NT2/D1 (cell line): ENCODE measurements at regions not wholly inside any gene's neighbourhood (a gene's known extent, or its start where the extent isn't known, plus 50 kb on each side); places are given as distances from the start of the nearest gene placed in this dataset.
"Not testable (repeated sequence)": the region's sequence is repeated elsewhere in the genome, so short reads cannot be mapped to it uniquely, and the experiment has no call there.

Source experiments
- DNase-seq: peaks from one replicate; pipeline ENCODE4 v3.0.0-alpha.2; 2011; ENCODE audit warnings: low read depth, low spot score
- H3K27me3 ChIP-seq: 2 replicates; pipeline ENCODE4 v1.6.0; 2011; ENCODE audit warnings: mild to moderate bottlenecking; ENCODE audit not compliant: insufficient read length, insufficient read depth
- H3K36me3 ChIP-seq: 2 replicates; pipeline ENCODE4 v1.6.1; 2011; ENCODE audit warnings: mild to moderate bottlenecking, low read length, mixed read lengths; ENCODE audit not compliant: insufficient read depth, insufficient read length
- H3K4me1 ChIP-seq: 2 replicates; pipeline ENCODE4 v1.5.1; 2011; ENCODE audit not compliant: insufficient read depth, insufficient read length
- H3K4me3 ChIP-seq: 2 replicates; pipeline ENCODE4 v1.5.1; 2011; ENCODE audit warnings: low read depth; ENCODE audit not compliant: insufficient read length
- H3K9ac ChIP-seq: 2 replicates; pipeline ENCODE4 v1.6.0; 2011; ENCODE audit warnings: low read depth; ENCODE audit not compliant: insufficient read length
- H3K9me3 ChIP-seq: 2 replicates; pipeline ENCODE4 v1.5.1; 2011; ENCODE audit warnings: mild to moderate bottlenecking, low read length; ENCODE audit not compliant: insufficient read depth
- SUZ12 ChIP-seq: IDR thresholded peaks from 2 replicates; pipeline ENCODE4 v1.6.1; 2011; ENCODE audit not compliant: insufficient read length, insufficient read depth; ENCODE audit errors: extremely low read depth
- YY1 ChIP-seq: IDR thresholded peaks from 2 replicates; pipeline ENCODE4 v1.6.1; 2011; ENCODE audit not compliant: insufficient read length, insufficient read depth
- ZNF274 ChIP-seq: IDR thresholded peaks from 2 replicates; pipeline ENCODE4 v1.6.1; 2011; ENCODE audit warnings: mild to moderate bottlenecking, low read depth, low read length

DNA sequence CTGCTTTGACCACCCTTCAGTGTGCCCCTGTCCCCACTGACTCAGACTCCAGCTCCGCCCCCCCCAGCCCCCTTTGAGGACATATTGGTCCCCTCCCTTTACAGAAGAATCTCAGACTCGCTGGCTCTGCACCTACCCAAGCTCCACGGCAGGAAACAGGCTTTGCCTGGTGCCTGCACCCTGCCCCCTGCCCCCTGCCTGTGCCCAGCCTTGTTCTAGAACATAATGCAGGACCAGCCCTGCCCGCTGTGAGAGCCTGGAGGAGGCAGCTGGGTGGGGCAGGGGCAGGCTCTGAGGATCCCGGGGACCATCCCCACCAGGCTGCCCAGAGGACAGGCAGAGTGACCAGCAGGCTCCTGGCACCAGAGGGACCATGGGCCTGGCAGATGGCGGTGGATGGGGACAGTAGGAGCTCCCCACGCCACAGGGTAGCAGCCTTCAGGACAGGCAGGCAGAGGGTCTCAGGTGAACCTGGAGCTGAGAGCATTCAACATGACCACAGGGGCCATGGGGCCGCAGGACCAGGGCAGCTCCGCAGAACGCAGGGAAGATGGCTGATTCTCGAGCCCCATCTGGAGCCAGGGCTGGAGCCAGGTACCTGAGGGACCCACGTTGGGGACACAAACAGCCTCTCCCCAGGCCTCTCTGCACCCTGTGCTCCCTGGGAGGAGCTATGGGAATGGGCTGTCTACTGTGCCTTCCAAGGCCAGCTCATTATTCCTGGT, 165.0 kb upstream of the FOXD4L5 start:
- H3K27me3 ChIP-seq, H3K4me1 ChIP-seq, H3K4me3 ChIP-seq, H3K9me3 ChIP-seq, H3K36me3 ChIP-seq, H3K9ac ChIP-seq, DNase-seq: not testable (repeated sequence)

DNA sequence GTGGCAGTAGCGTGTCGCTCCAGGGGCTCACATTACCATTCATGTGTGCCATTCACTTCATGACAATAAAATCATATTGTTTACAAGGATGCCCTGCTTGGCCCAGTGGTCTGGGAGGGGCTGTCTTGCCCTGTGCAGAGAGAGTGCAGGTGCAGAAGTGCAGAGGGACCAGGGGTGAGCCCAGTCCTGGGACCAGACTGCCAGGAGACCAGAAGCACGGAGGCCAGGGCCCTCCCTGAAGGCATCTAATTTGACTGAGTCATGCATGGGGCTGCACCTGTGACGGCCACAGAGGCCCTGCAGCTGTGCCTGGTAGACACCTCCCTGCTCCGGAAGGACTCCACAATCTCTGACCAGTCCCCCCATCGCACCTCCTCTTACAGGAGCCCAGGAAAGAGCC, 164.4 kb upstream of the FOXD4L5 start:
- Histone ChIP-seq H3K27me3 (no peaks in the 10 kb centered on the region), H3K9ac (no peak overlapping the region), H3K4me1 (no peaks in the 10 kb centered on the region), H3K9me3 (no peaks in the 10 kb centered on the region), H3K36me3 (no peaks in the 10 kb centered on the region), H3K4me3 (no peak overlapping the region)
- TF ChIP-seq SUZ12 (no peak), YY1 (no peak), ZNF274 (no peak)
- DNase-seq: no peak

- H3K27me3 ChIP-seq, H3K9me3 ChIP-seq, H3K36me3 ChIP-seq, H3K4me3 ChIP-seq, H3K4me1 ChIP-seq, DNase-seq, H3K9ac ChIP-seq: not testable (repeated sequence)
Measured at GRCh38 chr9:65447146-65447545, 162.1 kb upstream of the FOXD4L5 start.

- not testable (repeated sequence) for H3K9ac ChIP-seq, H3K36me3 ChIP-seq, H3K27me3 ChIP-seq, H3K4me3 ChIP-seq, H3K4me1 ChIP-seq, DNase-seq, H3K9me3 ChIP-seq
Measured at GRCh38 chr9:65445991-65446390, 161.0 kb upstream of the FOXD4L5 start.

GRCh38 chr9:65444943-65445342, 159.9 kb upstream of the FOXD4L5 start:
- H3K9ac ChIP-seq: no peak overlapping the region
- DNase-seq: no peak
- TF ChIP-seq SUZ12 (no peak), YY1 (no peak), ZNF274 (no peak)
- H3K36me3 ChIP-seq: no peaks in the 10 kb centered on the region
- no peaks in the 10 kb centered on the region for H3K27me3 ChIP-seq
- H3K4me1 ChIP-seq: no peaks in the 10 kb centered on the region
- H3K9me3 ChIP-seq: no peaks in the 10 kb centered on the region
- H3K4me3 ChIP-seq: no peak overlapping the region

GRCh38 chr9:65442116-65442515, 157.1 kb upstream of the FOXD4L5 start:
- not testable (repeated sequence) for H3K27me3 ChIP-seq, H3K36me3 ChIP-seq, H3K4me1 ChIP-seq, H3K9ac ChIP-seq, DNase-seq, H3K4me3 ChIP-seq, H3K9me3 ChIP-seq

DNA sequence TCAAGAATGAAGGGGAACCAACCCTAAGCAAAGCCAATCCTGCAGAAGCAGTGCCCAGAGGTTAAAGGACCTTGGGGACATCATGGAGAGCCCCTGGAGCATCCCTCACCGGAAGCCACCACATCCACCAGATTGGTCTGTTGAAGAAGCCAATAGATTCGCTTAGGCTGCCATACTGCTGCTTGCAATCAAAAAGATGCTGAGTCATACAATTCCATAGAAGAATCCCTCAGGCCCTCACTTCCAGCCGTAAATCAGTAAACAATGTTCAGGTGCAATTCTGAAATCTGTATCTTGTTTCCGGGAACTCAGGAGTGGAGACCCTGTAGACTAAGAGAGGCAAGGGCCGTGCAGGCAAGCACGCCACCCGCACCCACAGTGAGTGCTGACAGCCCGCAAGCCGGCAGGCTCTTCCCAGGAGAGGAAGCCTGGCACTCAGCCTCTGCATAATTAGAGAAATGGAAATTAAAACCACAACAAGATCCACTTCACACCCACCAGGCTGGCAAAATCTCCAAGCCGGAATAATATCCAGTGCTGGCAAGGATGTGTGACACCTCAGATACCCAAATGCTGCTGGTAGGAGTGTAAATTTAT, 156.4 kb upstream of the FOXD4L5 start:
- not testable (repeated sequence) for DNase-seq, H3K4me1 ChIP-seq, H3K27me3 ChIP-seq, H3K36me3 ChIP-seq, H3K9ac ChIP-seq, H3K9me3 ChIP-seq, H3K4me3 ChIP-seq

GRCh38 chr9:65437724-65438123, 152.7 kb upstream of the FOXD4L5 start:
- TF ChIP-seq YY1: no peak
- TF ChIP-seq SUZ12: no peak
- no peak for TF ChIP-seq ZNF274
- no peaks in the 10 kb centered on the region for H3K27me3 ChIP-seq
- H3K9me3 ChIP-seq: peaks cover under 1% of the 10 kb centered on the region; the same call in 1 of the 2 replicates
- H3K9ac ChIP-seq: no peak overlapping the region
- no peaks in the 10 kb centered on the region for H3K36me3 ChIP-seq
- no peak overlapping the region for H3K4me3 ChIP-seq
- DNase-seq: no peak
- H3K4me1 ChIP-seq: peaks cover 2% of the 10 kb centered on the region
